ENCODE measurements at regions not wholly inside any gene's neighbourhood (a gene's known extent, or its start where the extent isn't known, plus 50 kb on each side); places are given as distances from the start of the nearest gene placed in this dataset.

- DNase-seq: no peak
- WGBS, 2 donors: 64 to 96% methylated on average over 5 of the region's 5 CpGs
Observed at GRCh38 chrX:9327747-9328145, 137.1 kb upstream of the TBL1X start.

GRCh38 chrX:9329056-9329455, 135.8 kb upstream of the TBL1X start:
- no peaks in the 10 kb centered on the region for H3K27me3 ChIP-seq
- H3K36me3 ChIP-seq (ENCODE audit: low read depth, missing control alignments): no peaks in the 10 kb centered on the region
- H3K4me1 ChIP-seq: no peaks in the 10 kb centered on the region
- no peak for TF ChIP-seq CTCF (IDR thresholded peaks at IDR 0.05)
- TF ChIP-seq POLR2A (IDR thresholded peaks at IDR 0.05): no peak
- H3K9me3 ChIP-seq: no peaks in the 10 kb centered on the region
- DNase-seq: no peak
- no peak overlapping the region for H3K27ac ChIP-seq
- 75 to 88% methylated on average over 4 to 5 of the region's 5 CpGs for WGBS, 2 donors
- intact Hi-C loops (cut with DNase I; ENCODE audit: low total_unique reads): no loop called here
- H3K4me3 ChIP-seq: no peak overlapping the region

More at GRCh38 chrX:9327747-9328145, 137.1 kb upstream of the TBL1X start:
- intact Hi-C loops (cut with DNase I; ENCODE audit: low total_unique reads): no loop called here
- TF ChIP-seq CTCF (IDR thresholded peaks at IDR 0.05) (no peak), POLR2A (IDR thresholded peaks at IDR 0.05) (no peak)
- Histone ChIP-seq H3K27ac (no peak overlapping the region), H3K36me3 (ENCODE audit: low read depth, missing control alignments) (no peaks in the 10 kb centered on the region), H3K4me3 (no peak overlapping the region), H3K4me1 (no peaks in the 10 kb centered on the region), H3K9me3 (no peaks in the 10 kb centered on the region), H3K27me3 (no peaks in the 10 kb centered on the region)

GRCh38 chrX:9330249-9330982, 134.4 kb upstream of the TBL1X start:
- Histone ChIP-seq H3K4me3 (no peak overlapping the region), H3K27me3 (no peaks in the 10 kb centered on the region), H3K27ac (no peak overlapping the region), H3K9me3 (no peaks in the 10 kb centered on the region), H3K4me1 (no peaks in the 10 kb centered on the region), H3K36me3 (ENCODE audit: low read depth, missing control alignments) (no peaks in the 10 kb centered on the region)
- intact Hi-C loops (cut with DNase I; ENCODE audit: low total_unique reads): no loop called here
- no peak for TF ChIP-seq POLR2A (IDR thresholded peaks at IDR 0.05)
- TF ChIP-seq CTCF (IDR thresholded peaks at IDR 0.05): no peak
- no peak for DNase-seq
- 82 to 84% methylated on average over 7 to 8 of the region's 8 CpGs for WGBS, 2 donors

- no peak for DNase-seq
- TF ChIP-seq CTCF (IDR thresholded peaks at IDR 0.05): no peak
- no peak for TF ChIP-seq POLR2A (IDR thresholded peaks at IDR 0.05)
- Histone ChIP-seq H3K27ac (no peak overlapping the region), H3K4me3 (no peak overlapping the region), H3K9me3 (no peaks in the 10 kb centered on the region), H3K27me3 (no peaks in the 10 kb centered on the region), H3K36me3 (ENCODE audit: low read depth, missing control alignments) (no peaks in the 10 kb centered on the region), H3K4me1 (no peaks in the 10 kb centered on the region)
- WGBS, 2 donors: 37 to 46% methylated on average over 11 of the region's 11 CpGs
- intact Hi-C loops (cut with DNase I; ENCODE audit: low total_unique reads): no loop called here
Observed at GRCh38 chrX:9333873-9334560, 130.8 kb upstream of the TBL1X start.
